Retinal pigment epithelial cell (primary cell): ENCODE measurements at regions not wholly inside any gene's neighbourhood (a gene's known extent, or its start where the extent isn't known, plus 50 kb on each side); places are given as distances from the start of the nearest gene placed in this dataset.
A peak's percentile ranks its signal among the peaks of the same experiment; 100 is the strongest.

ENCODE experiments used
- DNase-seq: peaks from one replicate; pipeline ENCODE4 v3.0.0-alpha.2; 2010; ENCODE audit warnings: low read depth
- H3K4me3 ChIP-seq: 2 replicates; pipeline ENCODE4 v1.5.1; 2011; ENCODE audit warnings: mild to moderate bottlenecking, low read length, control low read depth, moderate library complexity
- TF ChIP-seq, protein P1 (sequence below): conservative IDR thresholded peaks from 2 replicates; pipeline ENCODE4 v1.5.1; 2011; ENCODE audit warnings: low read depth, low read length, control low read depth, inconsistent platforms

DNA sequence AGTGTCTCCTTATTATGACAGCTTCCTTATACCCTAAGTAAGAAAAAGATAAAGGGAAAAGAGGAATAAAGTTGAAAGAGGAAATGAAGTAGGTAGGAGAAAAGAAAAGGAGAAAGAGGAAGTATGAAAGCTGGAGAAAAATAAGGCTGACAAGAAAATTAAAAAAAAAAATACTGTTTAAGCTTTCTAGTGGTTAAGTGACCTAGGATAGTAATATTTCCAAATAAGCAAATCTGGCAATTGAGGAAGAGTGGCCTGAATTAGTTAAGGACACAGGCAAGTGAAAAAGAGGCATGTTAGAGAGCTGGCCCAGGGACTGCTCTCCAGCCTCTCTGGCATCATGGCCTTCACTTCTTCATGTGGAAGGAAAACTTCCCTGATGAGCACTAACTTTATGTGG is 76.5 kb upstream of the ADGRF1 start:
- no peak for DNase-seq
- TF ChIP-seq, protein P1, sequence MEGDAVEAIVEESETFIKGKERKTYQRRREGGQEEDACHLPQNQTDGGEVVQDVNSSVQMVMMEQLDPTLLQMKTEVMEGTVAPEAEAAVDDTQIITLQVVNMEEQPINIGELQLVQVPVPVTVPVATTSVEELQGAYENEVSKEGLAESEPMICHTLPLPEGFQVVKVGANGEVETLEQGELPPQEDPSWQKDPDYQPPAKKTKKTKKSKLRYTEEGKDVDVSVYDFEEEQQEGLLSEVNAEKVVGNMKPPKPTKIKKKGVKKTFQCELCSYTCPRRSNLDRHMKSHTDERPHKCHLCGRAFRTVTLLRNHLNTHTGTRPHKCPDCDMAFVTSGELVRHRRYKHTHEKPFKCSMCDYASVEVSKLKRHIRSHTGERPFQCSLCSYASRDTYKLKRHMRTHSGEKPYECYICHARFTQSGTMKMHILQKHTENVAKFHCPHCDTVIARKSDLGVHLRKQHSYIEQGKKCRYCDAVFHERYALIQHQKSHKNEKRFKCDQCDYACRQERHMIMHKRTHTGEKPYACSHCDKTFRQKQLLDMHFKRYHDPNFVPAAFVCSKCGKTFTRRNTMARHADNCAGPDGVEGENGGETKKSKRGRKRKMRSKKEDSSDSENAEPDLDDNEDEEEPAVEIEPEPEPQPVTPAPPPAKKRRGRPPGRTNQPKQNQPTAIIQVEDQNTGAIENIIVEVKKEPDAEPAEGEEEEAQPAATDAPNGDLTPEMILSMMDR, result no peak
- H3K4me3 ChIP-seq, result no peak overlapping the region

DNA sequence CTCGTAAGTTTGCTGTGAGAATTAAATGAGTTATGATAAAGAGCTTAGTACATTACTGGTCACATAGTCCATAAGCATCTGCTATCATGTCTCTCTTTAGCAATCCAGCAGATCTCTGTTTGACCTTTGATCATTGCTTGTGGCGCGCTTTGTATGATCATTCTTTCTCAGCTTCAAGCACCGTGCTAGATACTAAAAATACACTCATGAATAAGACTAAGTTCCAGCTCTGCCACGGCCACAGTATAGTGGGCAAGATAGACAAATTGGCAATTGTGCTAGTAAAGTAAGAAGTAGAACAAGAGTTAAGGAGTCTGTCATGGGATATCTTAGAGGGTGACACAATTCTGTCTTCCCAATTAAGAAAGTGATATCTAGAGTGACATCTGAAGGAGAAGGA is 75.2 kb upstream of the ADGRF1 start:
- no peak overlapping the region for H3K4me3 ChIP-seq
- no peak for DNase-seq
- TF ChIP-seq, protein P1, result no peak

DNA sequence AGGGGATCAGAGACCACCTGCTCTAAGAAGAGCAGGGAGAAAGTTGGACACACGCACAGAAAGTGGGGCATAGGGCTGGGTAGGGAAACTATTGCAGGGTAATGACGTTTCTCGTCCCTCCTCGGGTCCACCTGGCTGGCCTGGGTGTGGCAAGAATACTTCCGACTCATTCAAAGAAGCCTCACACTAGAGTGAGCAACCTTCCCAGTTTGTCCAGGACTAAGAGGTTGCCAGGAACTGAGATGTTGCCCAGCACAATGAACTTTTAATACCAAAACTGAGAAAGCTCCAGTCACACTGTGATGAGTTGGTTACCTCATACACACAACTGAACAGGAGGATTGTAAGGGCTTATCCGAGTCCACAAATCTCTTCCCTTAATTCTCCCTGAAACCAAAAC is 74.5 kb upstream of the ADGRF1 start:
- H3K4me3 ChIP-seq, result no peak overlapping the region
- TF ChIP-seq, protein P1, result no peak
- no peak for DNase-seq

DNA sequence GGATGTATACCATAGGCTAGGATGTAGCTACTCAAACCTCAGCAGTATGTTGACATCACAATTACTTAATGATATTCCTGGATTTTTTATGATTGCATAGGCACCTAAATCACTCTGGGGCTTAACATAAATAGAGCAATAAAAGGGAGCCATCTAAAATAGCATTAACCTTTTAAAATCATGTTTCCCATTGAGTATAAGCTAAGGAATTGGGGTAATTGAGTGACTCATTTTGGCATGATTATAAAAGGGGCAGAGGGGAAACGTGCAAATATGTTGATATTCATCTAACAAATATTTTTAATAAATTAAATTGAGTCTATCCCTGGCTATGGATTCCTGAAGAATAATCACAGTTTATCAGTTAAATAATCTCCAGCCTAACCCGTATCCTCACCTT is 74.0 kb upstream of the ADGRF1 start:
- DNase-seq, result no peak
- no peak overlapping the region for H3K4me3 ChIP-seq
- TF ChIP-seq, protein P1, result no peak

DNA sequence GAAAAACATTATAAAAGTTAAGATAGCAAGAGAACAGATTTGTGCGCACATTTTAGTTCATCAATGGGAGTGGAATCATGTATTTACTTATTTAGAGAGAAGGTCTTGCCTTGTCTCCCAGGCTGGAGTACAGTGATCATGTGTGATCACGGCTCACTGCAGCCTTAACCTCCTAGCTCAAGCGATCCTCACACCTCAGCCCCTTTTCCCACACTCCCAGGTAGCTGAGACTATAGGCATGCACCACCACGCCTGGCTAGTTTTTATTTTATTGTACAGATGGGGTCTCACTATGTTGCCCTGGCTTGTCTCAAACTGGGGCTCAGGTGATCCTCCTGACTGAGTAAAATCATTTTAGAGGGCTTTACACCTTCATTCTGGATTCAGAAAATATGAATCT is 72.3 kb upstream of the ADGRF1 start:
- TF ChIP-seq, protein P1, result no peak
- DNase-seq, result no peak
- no peak overlapping the region for H3K4me3 ChIP-seq

DNA sequence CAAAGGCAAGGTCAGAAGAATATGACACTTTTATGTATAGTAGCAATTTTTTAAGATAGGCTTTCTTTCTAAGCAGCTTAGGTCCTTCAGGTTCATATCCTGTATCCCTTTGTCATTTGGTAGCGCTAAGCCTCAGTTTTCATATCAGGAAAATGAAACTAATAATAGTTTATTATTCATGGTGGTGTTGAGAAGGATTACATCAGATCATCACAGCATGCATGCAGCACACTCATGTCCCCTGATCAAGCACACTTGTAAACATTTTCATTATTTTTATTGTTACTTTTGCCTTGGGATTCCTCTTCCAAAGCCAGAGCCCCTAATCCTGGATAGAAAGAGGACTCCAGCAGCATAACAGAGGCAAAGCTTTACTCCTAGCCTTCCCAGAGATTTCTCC is 70.2 kb upstream of the ADGRF1 start:
- TF ChIP-seq, protein P1, result no peak
- no peak for DNase-seq
- H3K4me3 ChIP-seq, result no peak overlapping the region

DNA sequence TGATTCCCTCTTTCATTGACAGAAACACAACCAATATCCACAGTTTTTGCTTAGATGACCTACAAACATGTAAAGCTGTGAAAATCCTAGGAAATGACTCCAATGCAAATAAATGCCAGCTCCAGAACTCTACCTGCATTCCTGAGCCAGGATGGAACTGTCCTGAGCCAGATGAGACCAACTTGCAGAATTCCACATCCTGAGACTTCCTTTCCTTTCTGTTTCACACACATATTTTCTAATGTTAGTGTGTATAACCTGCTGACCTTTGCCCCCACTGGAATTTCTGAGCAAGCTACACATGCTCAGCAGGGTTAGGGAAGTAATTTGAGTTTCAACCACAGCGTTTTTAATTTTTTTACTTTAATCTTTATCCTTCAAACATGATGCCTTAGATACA is 69.6 kb upstream of the ADGRF1 start:
- TF ChIP-seq, protein P1, result no peak
- DNase-seq, result peak; percentile 64
- H3K4me3 ChIP-seq, result no peak overlapping the region
